ENCODE measurements at regions not wholly inside any gene's neighbourhood (a gene's known extent, or its start where the extent isn't known, plus 50 kb on each side); places are given as distances from the start of the nearest gene placed in this dataset.

DNA sequence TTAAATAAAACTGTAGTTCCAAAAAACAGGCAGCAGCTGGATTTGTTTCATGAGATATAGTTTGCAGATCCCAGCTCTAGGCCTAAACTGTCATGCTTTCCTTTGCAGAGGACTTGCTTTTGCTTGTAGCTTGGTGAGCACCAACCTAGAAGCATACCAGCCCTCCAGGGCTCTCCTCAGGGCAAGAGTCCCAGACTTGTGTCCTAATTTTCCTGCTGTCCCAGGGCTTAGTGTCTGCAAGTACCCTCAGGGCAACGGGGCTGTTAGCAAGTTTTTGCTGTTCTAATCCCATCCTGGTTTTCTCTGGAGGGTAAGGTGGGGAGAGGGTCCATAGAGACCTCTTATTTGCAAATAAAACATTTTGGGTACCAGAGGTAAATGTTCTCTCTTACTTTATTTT, 59.5 kb downstream of the TMEM17 start (continued):
- TF ChIP-seq, protein P1, sequence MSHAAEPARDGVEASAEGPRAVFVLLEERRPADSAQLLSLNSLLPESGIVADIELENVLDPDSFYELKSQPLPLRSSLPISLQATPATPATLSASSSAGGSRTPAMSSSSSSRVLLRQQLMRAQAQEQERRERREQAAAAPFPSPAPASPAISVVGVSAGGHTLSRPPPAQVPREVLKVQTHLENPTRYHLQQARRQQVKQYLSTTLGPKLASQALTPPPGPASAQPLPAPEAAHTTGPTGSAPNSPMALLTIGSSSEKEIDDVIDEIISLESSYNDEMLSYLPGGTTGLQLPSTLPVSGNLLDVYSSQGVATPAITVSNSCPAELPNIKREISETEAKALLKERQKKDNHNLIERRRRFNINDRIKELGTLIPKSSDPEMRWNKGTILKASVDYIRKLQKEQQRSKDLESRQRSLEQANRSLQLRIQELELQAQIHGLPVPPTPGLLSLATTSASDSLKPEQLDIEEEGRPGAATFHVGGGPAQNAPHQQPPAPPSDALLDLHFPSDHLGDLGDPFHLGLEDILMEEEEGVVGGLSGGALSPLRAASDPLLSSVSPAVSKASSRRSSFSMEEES (CRISPR knock-in tag; IDR thresholded peaks at IDR 0.05): no peak
- TF ChIP-seq, protein P2, sequence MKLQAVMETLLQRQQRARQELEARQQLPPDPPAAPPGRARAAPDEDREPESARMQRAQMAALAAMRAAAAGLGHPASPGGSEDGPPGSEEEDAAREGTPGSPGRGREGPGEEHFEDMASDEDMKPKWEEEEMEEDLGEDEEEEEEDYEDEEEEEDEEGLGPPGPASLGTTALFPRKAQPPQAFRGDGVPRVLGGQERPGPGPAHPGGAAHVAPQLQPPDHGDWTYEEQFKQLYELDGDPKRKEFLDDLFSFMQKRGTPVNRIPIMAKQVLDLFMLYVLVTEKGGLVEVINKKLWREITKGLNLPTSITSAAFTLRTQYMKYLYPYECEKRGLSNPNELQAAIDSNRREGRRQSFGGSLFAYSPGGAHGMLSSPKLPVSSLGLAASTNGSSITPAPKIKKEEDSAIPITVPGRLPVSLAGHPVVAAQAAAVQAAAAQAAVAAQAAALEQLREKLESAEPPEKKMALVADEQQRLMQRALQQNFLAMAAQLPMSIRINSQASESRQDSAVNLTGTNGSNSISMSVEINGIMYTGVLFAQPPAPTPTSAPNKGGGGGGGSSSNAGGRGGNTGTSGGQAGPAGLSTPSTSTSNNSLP (IDR thresholded peaks at IDR 0.05; ENCODE audit: borderline replicate concordance, low read depth, low read length): no peak
- no peak for TF ChIP-seq MAFF (IDR thresholded peaks at IDR 0.05; ENCODE audit: low read length)
- TF ChIP-seq, protein P3, sequence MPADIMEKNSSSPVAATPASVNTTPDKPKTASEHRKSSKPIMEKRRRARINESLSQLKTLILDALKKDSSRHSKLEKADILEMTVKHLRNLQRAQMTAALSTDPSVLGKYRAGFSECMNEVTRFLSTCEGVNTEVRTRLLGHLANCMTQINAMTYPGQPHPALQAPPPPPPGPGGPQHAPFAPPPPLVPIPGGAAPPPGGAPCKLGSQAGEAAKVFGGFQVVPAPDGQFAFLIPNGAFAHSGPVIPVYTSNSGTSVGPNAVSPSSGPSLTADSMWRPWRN (IDR thresholded peaks at IDR 0.05; ENCODE audit: low read depth): no peak
- TF ChIP-seq, protein P4, sequence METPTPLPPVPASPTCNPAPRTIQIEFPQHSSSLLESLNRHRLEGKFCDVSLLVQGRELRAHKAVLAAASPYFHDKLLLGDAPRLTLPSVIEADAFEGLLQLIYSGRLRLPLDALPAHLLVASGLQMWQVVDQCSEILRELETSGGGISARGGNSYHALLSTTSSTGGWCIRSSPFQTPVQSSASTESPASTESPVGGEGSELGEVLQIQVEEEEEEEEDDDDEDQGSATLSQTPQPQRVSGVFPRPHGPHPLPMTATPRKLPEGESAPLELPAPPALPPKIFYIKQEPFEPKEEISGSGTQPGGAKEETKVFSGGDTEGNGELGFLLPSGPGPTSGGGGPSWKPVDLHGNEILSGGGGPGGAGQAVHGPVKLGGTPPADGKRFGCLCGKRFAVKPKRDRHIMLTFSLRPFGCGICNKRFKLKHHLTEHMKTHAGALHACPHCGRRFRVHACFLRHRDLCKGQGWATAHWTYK (CRISPR knock-in tag; IDR thresholded peaks at IDR 0.05): no peak
